GM23338 (cell line): ENCODE measurements at regions not wholly inside any gene's neighbourhood (a gene's known extent, or its start where the extent isn't known, plus 50 kb on each side); places are given as distances from the start of the nearest gene placed in this dataset.

Experiments used
- CREB1 ChIP-seq: fragments of 250-450 bp; sonication (Bioruptor Pico); IDR thresholded peaks from 2 replicates; pipeline ENCODE4 v1.5.0; 2020; ENCODE audit warnings: low read depth, mild to moderate bottlenecking, moderate library complexity
- EZH2 ChIP-seq: fragments of 200-600 bp; sonication (generic); IDR thresholded peaks from one replicate; pipeline ENCODE4 v1.8.0; 2017; ENCODE audit warnings: antibody characterized with exemption, mild to moderate bottlenecking, low read depth; ENCODE audit not compliant: unreplicated experiment
- EZH2phosphoT487 ChIP-seq: fragments of 200-600 bp; sonication (generic); IDR thresholded peaks from one replicate; pipeline ENCODE4 v1.8.1; 2018; ENCODE audit warnings: antibody characterized with exemption; ENCODE audit not compliant: unreplicated experiment
- POLR2AphosphoS5 ChIP-seq: IDR thresholded peaks from 2 replicates; pipeline ENCODE4 v1.6.1; 2016; ENCODE audit warnings: antibody characterized with exemption, low read depth
- STAT1 ChIP-seq: IDR thresholded peaks from one replicate; pipeline ENCODE4 v1.6.1; 2016; ENCODE audit warnings: antibody characterized with exemption; ENCODE audit not compliant: unreplicated experiment
- TF ChIP-seq, protein P1 (sequence below), 2 experiments: fragments of 200-600 bp in 1 of 2; sonication (generic) in 1 of 2; conservative IDR thresholded peaks; 2 replicates each; pipeline versions ENCODE4 v1.5.1 to v1.6.1; 2016 to 2017; ENCODE audit warnings: antibody characterized with exemption in 2 of 2, low read depth in 2 of 2, mild to moderate bottlenecking in 2 of 2, moderate library complexity in 1 of 2
- TF ChIP-seq, protein P2 (sequence below): IDR thresholded peaks from one replicate; pipeline ENCODE4 v1.6.1; 2018; ENCODE audit warnings: antibody characterized with exemption; ENCODE audit not compliant: unreplicated experiment
- TF ChIP-seq, protein P3 (sequence below): IDR thresholded peaks from 2 replicates; pipeline ENCODE4 v1.6.1; 2016; ENCODE audit warnings: antibody characterized with exemption

DNA sequence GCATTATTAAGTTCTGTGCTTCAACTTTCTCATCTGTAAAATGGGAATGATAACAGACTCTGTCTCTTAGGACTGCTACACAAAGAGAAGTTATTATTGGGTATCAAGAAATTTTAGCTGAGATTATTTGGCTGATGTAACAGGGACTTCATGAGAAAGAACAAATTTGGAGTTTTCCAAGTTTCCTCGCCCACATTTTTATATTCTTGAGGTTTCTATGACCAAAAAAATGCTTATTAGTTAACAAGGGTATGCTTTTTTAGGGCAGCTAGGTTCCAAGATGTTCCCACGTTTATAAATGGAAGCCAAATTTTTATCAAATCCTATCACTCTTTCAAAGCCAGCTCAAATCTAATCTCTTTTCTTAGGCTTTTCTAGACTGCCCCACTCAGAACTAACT is 50.6 kb upstream of the C3orf80 start:
- TF ChIP-seq, protein P1, sequence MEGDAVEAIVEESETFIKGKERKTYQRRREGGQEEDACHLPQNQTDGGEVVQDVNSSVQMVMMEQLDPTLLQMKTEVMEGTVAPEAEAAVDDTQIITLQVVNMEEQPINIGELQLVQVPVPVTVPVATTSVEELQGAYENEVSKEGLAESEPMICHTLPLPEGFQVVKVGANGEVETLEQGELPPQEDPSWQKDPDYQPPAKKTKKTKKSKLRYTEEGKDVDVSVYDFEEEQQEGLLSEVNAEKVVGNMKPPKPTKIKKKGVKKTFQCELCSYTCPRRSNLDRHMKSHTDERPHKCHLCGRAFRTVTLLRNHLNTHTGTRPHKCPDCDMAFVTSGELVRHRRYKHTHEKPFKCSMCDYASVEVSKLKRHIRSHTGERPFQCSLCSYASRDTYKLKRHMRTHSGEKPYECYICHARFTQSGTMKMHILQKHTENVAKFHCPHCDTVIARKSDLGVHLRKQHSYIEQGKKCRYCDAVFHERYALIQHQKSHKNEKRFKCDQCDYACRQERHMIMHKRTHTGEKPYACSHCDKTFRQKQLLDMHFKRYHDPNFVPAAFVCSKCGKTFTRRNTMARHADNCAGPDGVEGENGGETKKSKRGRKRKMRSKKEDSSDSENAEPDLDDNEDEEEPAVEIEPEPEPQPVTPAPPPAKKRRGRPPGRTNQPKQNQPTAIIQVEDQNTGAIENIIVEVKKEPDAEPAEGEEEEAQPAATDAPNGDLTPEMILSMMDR (conservative IDR thresholded peaks at IDR 0.05; ENCODE audit: low read depth in 2 of 2) = no peak
- TF ChIP-seq EZH2 = no peak
- TF ChIP-seq, protein P2, sequence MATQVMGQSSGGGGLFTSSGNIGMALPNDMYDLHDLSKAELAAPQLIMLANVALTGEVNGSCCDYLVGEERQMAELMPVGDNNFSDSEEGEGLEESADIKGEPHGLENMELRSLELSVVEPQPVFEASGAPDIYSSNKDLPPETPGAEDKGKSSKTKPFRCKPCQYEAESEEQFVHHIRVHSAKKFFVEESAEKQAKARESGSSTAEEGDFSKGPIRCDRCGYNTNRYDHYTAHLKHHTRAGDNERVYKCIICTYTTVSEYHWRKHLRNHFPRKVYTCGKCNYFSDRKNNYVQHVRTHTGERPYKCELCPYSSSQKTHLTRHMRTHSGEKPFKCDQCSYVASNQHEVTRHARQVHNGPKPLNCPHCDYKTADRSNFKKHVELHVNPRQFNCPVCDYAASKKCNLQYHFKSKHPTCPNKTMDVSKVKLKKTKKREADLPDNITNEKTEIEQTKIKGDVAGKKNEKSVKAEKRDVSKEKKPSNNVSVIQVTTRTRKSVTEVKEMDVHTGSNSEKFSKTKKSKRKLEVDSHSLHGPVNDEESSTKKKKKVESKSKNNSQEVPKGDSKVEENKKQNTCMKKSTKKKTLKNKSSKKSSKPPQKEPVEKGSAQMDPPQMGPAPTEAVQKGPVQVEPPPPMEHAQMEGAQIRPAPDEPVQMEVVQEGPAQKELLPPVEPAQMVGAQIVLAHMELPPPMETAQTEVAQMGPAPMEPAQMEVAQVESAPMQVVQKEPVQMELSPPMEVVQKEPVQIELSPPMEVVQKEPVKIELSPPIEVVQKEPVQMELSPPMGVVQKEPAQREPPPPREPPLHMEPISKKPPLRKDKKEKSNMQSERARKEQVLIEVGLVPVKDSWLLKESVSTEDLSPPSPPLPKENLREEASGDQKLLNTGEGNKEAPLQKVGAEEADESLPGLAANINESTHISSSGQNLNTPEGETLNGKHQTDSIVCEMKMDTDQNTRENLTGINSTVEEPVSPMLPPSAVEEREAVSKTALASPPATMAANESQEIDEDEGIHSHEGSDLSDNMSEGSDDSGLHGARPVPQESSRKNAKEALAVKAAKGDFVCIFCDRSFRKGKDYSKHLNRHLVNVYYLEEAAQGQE = no peak
- no peak for TF ChIP-seq POLR2AphosphoS5
- no peak for TF ChIP-seq EZH2phosphoT487
- TF ChIP-seq, protein P3, sequence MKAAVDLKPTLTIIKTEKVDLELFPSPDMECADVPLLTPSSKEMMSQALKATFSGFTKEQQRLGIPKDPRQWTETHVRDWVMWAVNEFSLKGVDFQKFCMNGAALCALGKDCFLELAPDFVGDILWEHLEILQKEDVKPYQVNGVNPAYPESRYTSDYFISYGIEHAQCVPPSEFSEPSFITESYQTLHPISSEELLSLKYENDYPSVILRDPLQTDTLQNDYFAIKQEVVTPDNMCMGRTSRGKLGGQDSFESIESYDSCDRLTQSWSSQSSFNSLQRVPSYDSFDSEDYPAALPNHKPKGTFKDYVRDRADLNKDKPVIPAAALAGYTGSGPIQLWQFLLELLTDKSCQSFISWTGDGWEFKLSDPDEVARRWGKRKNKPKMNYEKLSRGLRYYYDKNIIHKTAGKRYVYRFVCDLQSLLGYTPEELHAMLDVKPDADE = no peak
- no peak for TF ChIP-seq STAT1
- no peak for TF ChIP-seq CREB1 (CRISPR knock-in tag)
